B cell (primary cell): ENCODE measurements at regions not wholly inside any gene's neighbourhood (a gene's known extent, or its start where the extent isn't known, plus 50 kb on each side); places are given as distances from the start of the nearest gene placed in this dataset.

Experiments used
- ATAC-seq: fragments of 200-7000 bp; cut with Tn5 transposase; one replicate; pipeline ENCODE4 v1.10.0; 2021; ENCODE audit warnings: low read depth, mild to moderate bottlenecking, moderate number of reproducible peaks, moderate library complexity
- CTCF ChIA-PET: fragments of 350-600 bp; sonication (Branson Sonifier 250); formaldehyde crosslinking; loops from one replicate; lab custom pipeline; 2021; ENCODE audit warnings: antibody characterized with exemption, inconsistent platforms; lab: Charles Lee
- POLR2A ChIA-PET: fragments of 350-600 bp; sonication (Branson Sonifier 250); formaldehyde crosslinking; loops from one replicate; lab custom pipeline; 2021; ENCODE audit warnings: antibody characterized with exemption; lab: Charles Lee
- DNase-seq: peaks from one replicate; pipeline ENCODE4 v3.0.0; 2013
- H2AFZ ChIP-seq: 2 replicates; pipeline ENCODE4 v1.6.1; 2012; ENCODE audit warnings: mild to moderate bottlenecking, low read depth, low read length; ENCODE audit not compliant: insufficient read depth, poor library complexity, severe bottlenecking
- H3K27ac ChIP-seq, 2 donors: 1 replicate in 1 of 2; 2 replicates in 1 of 2; pipeline ENCODE4 v1.5.1; 2012 to 2013; ENCODE audit warnings: low read length in 2 of 2, mild to moderate bottlenecking in 2 of 2, moderate library complexity in 1 of 2
- H3K27me3 ChIP-seq, 4 experiments: fragments of 200-600 bp in 1 of 4; sonication (generic) in 1 of 4; replicated peaks in 1 of 4; 1 replicate in 2 of 4; 2 replicates in 2 of 4; pipeline versions ENCODE4 v1.6.1 to v1.7.0; 2013 to 2016; ENCODE audit warnings: low read length in 3 of 4, mild to moderate bottlenecking in 2 of 4, mixed read lengths in 1 of 4, moderate library complexity in 1 of 4; ENCODE audit not compliant: insufficient read depth in 4 of 4, control insufficient read depth in 3 of 4; ENCODE audit errors: control extremely low read depth in 1 of 4
- H3K36me3 ChIP-seq, 2 experiments: replicated peaks in 1 of 2; 1 replicate in 1 of 2; 2 replicates in 1 of 2; pipeline versions ENCODE4 v1.6.1 to v1.7.1; 2013; ENCODE audit warnings: low read length in 1 of 2; ENCODE audit not compliant: insufficient read depth in 2 of 2, control insufficient read depth in 1 of 2; ENCODE audit errors: control extremely low read depth in 1 of 2, extremely low read depth in 1 of 2
- H3K4me1 ChIP-seq, 2 donors: fragments of 200-600 bp in 1 of 2; sonication (generic) in 1 of 2; 1 replicate in 1 of 2; 2 replicates in 1 of 2; pipeline versions ENCODE4 v1.5.1 to v1.6.1; 2013 to 2017; ENCODE audit warnings: low read length in 2 of 2; ENCODE audit not compliant: control insufficient read depth in 2 of 2, insufficient read depth in 2 of 2
- H3K4me2 ChIP-seq: replicated peaks from 2 replicates; pipeline ENCODE3; 2012; ENCODE audit warnings: mild to moderate bottlenecking, low read depth, low read length; ENCODE audit not compliant: poor library complexity, severe bottlenecking
- H3K4me3 ChIP-seq, 5 experiments: fragments of 200-600 bp in 1 of 5; sonication (generic) in 1 of 5; 1 replicate in 3 of 5; 2 replicates in 2 of 5; pipeline versions ENCODE4 v1.5.1 to v1.7.0; 2011 to 2016; ENCODE audit warnings: low read length in 4 of 5, mild to moderate bottlenecking in 4 of 5, low read depth in 2 of 5, control low read depth in 1 of 5, moderate library complexity in 1 of 5; ENCODE audit not compliant: insufficient read depth in 1 of 5; ENCODE audit errors: control extremely low read depth in 1 of 5, extremely low read depth in 1 of 5
- H3K79me2 ChIP-seq: fragments of 200-600 bp; sonication (generic); one replicate; pipeline ENCODE4 v1.6.0; 2016; ENCODE audit warnings: low read length; ENCODE audit not compliant: control insufficient read depth, insufficient read depth
- H3K9ac ChIP-seq: fragments of 200-600 bp; sonication (generic); 2 replicates; pipeline ENCODE4 v1.6.1; 2017; ENCODE audit warnings: mild to moderate bottlenecking, low read length, moderate library complexity
- H3K9me3 ChIP-seq, 3 donors: one replicate each; pipeline versions ENCODE4 v1.6.1 to v1.7.1; 2013; ENCODE audit warnings: low read length in 2 of 3; ENCODE audit not compliant: control insufficient read depth in 2 of 3, insufficient read depth in 1 of 3; ENCODE audit errors: control extremely low read depth in 1 of 3
- H4K20me1 ChIP-seq: 2 replicates; pipeline ENCODE4 v1.6.0; 2012; ENCODE audit warnings: mild to moderate bottlenecking, low read length; ENCODE audit not compliant: insufficient read depth, control insufficient read depth, poor library complexity, severe bottlenecking
- H3K27ac Mint-ChIP-seq: one replicate; pipeline ENCODE4 v1.8.0; 2021; ENCODE audit warnings: mixed read lengths
- H3K27me3 Mint-ChIP-seq: one replicate; pipeline ENCODE4 v1.8.0; 2021; ENCODE audit warnings: mixed read lengths
- H3K4me1 Mint-ChIP-seq: one replicate; pipeline ENCODE4 v1.8.0; 2021; ENCODE audit warnings: mixed read lengths
- H3K4me3 Mint-ChIP-seq: one replicate; pipeline ENCODE4 v1.8.0; 2021; ENCODE audit warnings: mixed read lengths
- H3K9me3 Mint-ChIP-seq: one replicate; pipeline ENCODE4 v1.8.0; 2022; ENCODE audit warnings: mixed read lengths; ENCODE audit not compliant: insufficient read depth
- EZH2 ChIP-seq: IDR thresholded peaks from 2 replicates; pipeline ENCODE4 v1.6.1; 2012; ENCODE audit warnings: borderline replicate concordance, low read depth, mild to moderate bottlenecking, moderate library complexity, low read length; ENCODE audit not compliant: insufficient read depth, poor library complexity, severe bottlenecking
- intact Hi-C: fragments of 100-400 bp; cut with micrococcal nuclease; formaldehyde crosslinking; loops from one replicate; pipeline ENCODE4 v1.10.0; 2022
- TF ChIP-seq, protein P1 (sequence below): fragments of 200-600 bp; IDR thresholded peaks from one replicate; pipeline ENCODE4 v1.8.0; 2022; ENCODE audit warnings: antibody characterized with exemption, mild to moderate bottlenecking

DNA sequence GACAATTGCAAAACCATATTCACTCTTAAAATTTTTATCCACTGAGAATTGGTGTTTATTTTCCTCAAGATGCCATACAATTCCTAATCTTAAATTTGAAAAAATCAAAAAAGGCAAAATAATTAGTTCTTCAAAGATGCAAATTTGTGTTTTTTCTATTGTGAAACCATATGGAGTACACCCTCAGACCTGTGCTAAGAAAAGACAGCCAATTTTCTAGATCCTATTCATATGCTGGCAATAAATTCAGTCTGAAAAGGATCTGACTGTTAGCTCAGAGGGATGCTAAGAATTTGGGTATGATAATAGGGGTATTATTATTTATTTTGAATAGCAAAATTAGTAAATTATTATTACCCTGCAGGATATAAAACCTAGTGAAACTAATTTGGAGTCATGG is 476.9 kb upstream of the SYT1 start:
- CTCF ChIA-PET = no interaction called here
- no peak overlapping the region for H2AFZ ChIP-seq
- H3K9me3 Mint-ChIP-seq = no peaks in the 10 kb centered on the region
- H3K36me3 ChIP-seq = no peaks in the 10 kb centered on the region
- H4K20me1 ChIP-seq = no peaks in the 10 kb centered on the region
- no peaks in the 10 kb centered on the region for H3K9me3 ChIP-seq
- no peak overlapping the region for H3K27ac ChIP-seq
- H3K27me3 ChIP-seq = no peaks in the 10 kb centered on the region
- H3K4me1 ChIP-seq = no peaks in the 10 kb centered on the region
- H3K27me3 Mint-ChIP-seq = no peaks in the 10 kb centered on the region
- POLR2A ChIA-PET = no interaction called here
- H3K4me1 Mint-ChIP-seq = no peaks in the 10 kb centered on the region
- no peak overlapping the region for H3K27ac Mint-ChIP-seq
- no peak overlapping the region for H3K9ac ChIP-seq
- no peaks in the 10 kb centered on the region for H3K79me2 ChIP-seq
- no peak for TF ChIP-seq EZH2
- TF ChIP-seq, protein P1, sequence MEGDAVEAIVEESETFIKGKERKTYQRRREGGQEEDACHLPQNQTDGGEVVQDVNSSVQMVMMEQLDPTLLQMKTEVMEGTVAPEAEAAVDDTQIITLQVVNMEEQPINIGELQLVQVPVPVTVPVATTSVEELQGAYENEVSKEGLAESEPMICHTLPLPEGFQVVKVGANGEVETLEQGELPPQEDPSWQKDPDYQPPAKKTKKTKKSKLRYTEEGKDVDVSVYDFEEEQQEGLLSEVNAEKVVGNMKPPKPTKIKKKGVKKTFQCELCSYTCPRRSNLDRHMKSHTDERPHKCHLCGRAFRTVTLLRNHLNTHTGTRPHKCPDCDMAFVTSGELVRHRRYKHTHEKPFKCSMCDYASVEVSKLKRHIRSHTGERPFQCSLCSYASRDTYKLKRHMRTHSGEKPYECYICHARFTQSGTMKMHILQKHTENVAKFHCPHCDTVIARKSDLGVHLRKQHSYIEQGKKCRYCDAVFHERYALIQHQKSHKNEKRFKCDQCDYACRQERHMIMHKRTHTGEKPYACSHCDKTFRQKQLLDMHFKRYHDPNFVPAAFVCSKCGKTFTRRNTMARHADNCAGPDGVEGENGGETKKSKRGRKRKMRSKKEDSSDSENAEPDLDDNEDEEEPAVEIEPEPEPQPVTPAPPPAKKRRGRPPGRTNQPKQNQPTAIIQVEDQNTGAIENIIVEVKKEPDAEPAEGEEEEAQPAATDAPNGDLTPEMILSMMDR = no peak
- DNase-seq (no peak), ATAC-seq (no peak)
- no peak overlapping the region for H3K4me2 ChIP-seq
- no peak overlapping the region for H3K4me3 ChIP-seq
- intact Hi-C loops = no loop called here
- H3K4me3 Mint-ChIP-seq = no peak overlapping the region

DNA sequence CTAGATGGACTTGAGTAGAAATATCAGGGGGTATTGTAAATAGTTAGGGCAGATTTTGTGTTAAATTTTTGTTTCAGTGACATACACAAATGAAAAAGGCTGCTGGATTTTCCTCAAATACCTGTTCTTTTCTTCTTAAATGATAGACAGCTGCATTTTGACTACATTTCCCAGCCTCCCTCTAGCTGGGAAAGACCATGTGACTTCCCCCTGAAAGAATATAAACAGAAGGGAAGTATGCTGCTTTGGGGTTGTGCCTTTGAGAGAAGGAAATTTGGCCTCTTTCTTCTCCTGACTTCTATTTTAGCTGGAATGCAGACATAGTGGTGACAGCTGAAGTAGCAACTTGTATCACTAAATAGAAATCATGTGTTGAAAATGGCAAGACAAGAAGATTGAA is 476.1 kb upstream of the SYT1 start:
- no peak overlapping the region for H3K4me3 Mint-ChIP-seq
- intact Hi-C loops = no loop called here
- H3K27me3 Mint-ChIP-seq = no peaks in the 10 kb centered on the region
- no peak overlapping the region for H3K9ac ChIP-seq
- DNase-seq (no peak), ATAC-seq (no peak)
- ChIA-PET CTCF (no interaction called here), POLR2A (no interaction called here)
- H2AFZ ChIP-seq = no peak overlapping the region
- H3K27ac ChIP-seq = no peak overlapping the region
- H3K4me2 ChIP-seq = no peak overlapping the region
- TF ChIP-seq EZH2 = no peak
- TF ChIP-seq, protein P1 = no peak
- no peaks in the 10 kb centered on the region for H4K20me1 ChIP-seq
- no peaks in the 10 kb centered on the region for H3K4me1 ChIP-seq
- no peaks in the 10 kb centered on the region for H3K27me3 ChIP-seq
- no peaks in the 10 kb centered on the region for H3K9me3 ChIP-seq
- H3K9me3 Mint-ChIP-seq = no peaks in the 10 kb centered on the region
- no peak overlapping the region for H3K27ac Mint-ChIP-seq
- H3K79me2 ChIP-seq = no peaks in the 10 kb centered on the region
- H3K4me1 Mint-ChIP-seq = no peaks in the 10 kb centered on the region
- no peak overlapping the region for H3K4me3 ChIP-seq
- H3K36me3 ChIP-seq = no peaks in the 10 kb centered on the region
